DND-41 (cell line): ENCODE measurements at regions not wholly inside any gene's neighbourhood (a gene's known extent, or its start where the extent isn't known, plus 50 kb on each side); places are given as distances from the start of the nearest gene placed in this dataset.

Experiments used
- ATAC-seq: fragments of 200-7000 bp; cut with Tn5 transposase; 3 replicates; pipeline ENCODE4 v1.9.1; 2021; ENCODE audit warnings: low read depth; ENCODE audit not compliant: insufficient read depth
- DNase-seq: peaks from one replicate; pipeline ENCODE4 v3.0.0-alpha.2; 2020
- H2AFZ ChIP-seq: 2 replicates; pipeline ENCODE4 v1.6.0; 2012; ENCODE audit warnings: low read depth, low read length
- H3K27ac ChIP-seq: 2 replicates; pipeline ENCODE4 v1.5.1; 2012; ENCODE audit warnings: low read length, inconsistent platforms
- H3K27me3 ChIP-seq: fragments of 200-600 bp; sonication (generic); 2 replicates; pipeline ENCODE4 v1.6.0; 2012; ENCODE audit warnings: low read length, mild to moderate bottlenecking, inconsistent platforms; ENCODE audit not compliant: insufficient read depth, poor library complexity
- H3K36me3 ChIP-seq: 2 replicates; pipeline ENCODE4 v1.5.1; 2012; ENCODE audit warnings: low read length, inconsistent platforms; ENCODE audit not compliant: insufficient read depth
- H3K4me1 ChIP-seq: 2 replicates; pipeline ENCODE4 v1.5.1; 2012; ENCODE audit warnings: mild to moderate bottlenecking, low read length; ENCODE audit not compliant: insufficient read depth
- H3K4me2 ChIP-seq: 2 replicates; pipeline ENCODE4 v1.6.0; 2012; ENCODE audit warnings: mild to moderate bottlenecking, moderate library complexity, low read length, inconsistent platforms; ENCODE audit not compliant: insufficient read depth
- H3K4me3 ChIP-seq, 2 experiments: fragments of 200-600 bp in 1 of 2; shearing (Covaris generic) in 1 of 2; 2 replicates each; pipeline ENCODE4 v1.5.1; 2012 to 2016; ENCODE audit warnings: inconsistent platforms in 2 of 2, low read length in 2 of 2, mild to moderate bottlenecking in 2 of 2, low read depth in 1 of 2, moderate library complexity in 1 of 2
- H3K79me2 ChIP-seq: 2 replicates; pipeline ENCODE4 v1.6.0; 2012; ENCODE audit warnings: low read length, inconsistent platforms; ENCODE audit not compliant: insufficient read depth
- H3K9ac ChIP-seq: 2 replicates; pipeline ENCODE4 v1.6.0; 2012; ENCODE audit warnings: low read depth, mild to moderate bottlenecking, inconsistent platforms, low read length, moderate library complexity
- H3K9me3 ChIP-seq: 2 replicates; pipeline ENCODE4 v1.5.1; 2012; ENCODE audit warnings: low read length, moderate library complexity, mild to moderate bottlenecking, inconsistent platforms; ENCODE audit not compliant: insufficient read depth, severe bottlenecking
- H4K20me1 ChIP-seq: 2 replicates; pipeline ENCODE4 v1.6.0; 2012; ENCODE audit warnings: low read length; ENCODE audit not compliant: insufficient read depth
- CTCF ChIP-seq: IDR thresholded peaks from 2 replicates; pipeline ENCODE4 v1.5.1; 2012; ENCODE audit warnings: borderline replicate concordance, low read length, moderate library complexity, mild to moderate bottlenecking; ENCODE audit not compliant: poor library complexity, severe bottlenecking; ENCODE audit errors: extremely low read depth
- EZH2 ChIP-seq: IDR thresholded peaks from 3 replicates; pipeline ENCODE4 v1.6.1; 2012; ENCODE audit warnings: borderline replicate concordance, low read depth, mild to moderate bottlenecking, moderate library complexity, low read length, inconsistent platforms; ENCODE audit not compliant: severe bottlenecking

- Histone ChIP-seq H2AFZ (no peak overlapping the region), H3K27me3 (no peaks in the 10 kb centered on the region), H4K20me1 (no peaks in the 10 kb centered on the region), H3K36me3 (no peaks in the 10 kb centered on the region), H3K4me3 (no peak overlapping the region), H3K4me1 (no peaks in the 10 kb centered on the region), H3K4me2 (no peak overlapping the region), H3K79me2 (no peaks in the 10 kb centered on the region), H3K27ac (no peak overlapping the region), H3K9ac (no peak overlapping the region), H3K9me3 (no peaks in the 10 kb centered on the region)
- TF ChIP-seq CTCF = no peak
- TF ChIP-seq EZH2 = no peak
- DNase-seq = no peak
- no peak for ATAC-seq
Observed at GRCh38 chr5:175381130-175381529, 62.9 kb downstream of the DRD1 start.

GRCh38 chr5:175380701-175381100 is 63.3 kb downstream of the DRD1 start:
- no peak overlapping the region for H3K9ac ChIP-seq
- no peaks in the 10 kb centered on the region for H3K27me3 ChIP-seq
- H3K4me2 ChIP-seq = no peak overlapping the region
- no peak overlapping the region for H2AFZ ChIP-seq
- no peak overlapping the region for H3K4me3 ChIP-seq
- H4K20me1 ChIP-seq = no peaks in the 10 kb centered on the region
- no peak for TF ChIP-seq EZH2
- TF ChIP-seq CTCF = no peak
- DNase-seq = no peak
- no peaks in the 10 kb centered on the region for H3K79me2 ChIP-seq
- H3K4me1 ChIP-seq = no peaks in the 10 kb centered on the region
- no peaks in the 10 kb centered on the region for H3K36me3 ChIP-seq
- no peak for ATAC-seq
- no peaks in the 10 kb centered on the region for H3K9me3 ChIP-seq
- H3K27ac ChIP-seq = no peak overlapping the region

GRCh38 chr5:175379867-175380266 is 64.1 kb downstream of the DRD1 start:
- Histone ChIP-seq H3K36me3 (no peaks in the 10 kb centered on the region), H3K27ac (no peak overlapping the region), H3K4me2 (no peak overlapping the region)

More at GRCh38 chr5:175379867-175380266, 64.1 kb downstream of the DRD1 start:
- no peak for ATAC-seq
- H2AFZ ChIP-seq = no peak overlapping the region
- no peaks in the 10 kb centered on the region for H3K9me3 ChIP-seq
- TF ChIP-seq EZH2 = no peak
- TF ChIP-seq CTCF = no peak
- no peak for DNase-seq
- H4K20me1 ChIP-seq = no peaks in the 10 kb centered on the region
- no peaks in the 10 kb centered on the region for H3K79me2 ChIP-seq
- no peak overlapping the region for H3K9ac ChIP-seq
- no peaks in the 10 kb centered on the region for H3K27me3 ChIP-seq
- H3K4me3 ChIP-seq = no peak overlapping the region
- no peaks in the 10 kb centered on the region for H3K4me1 ChIP-seq
